ELR (cell line): ENCODE measurements at regions not wholly inside any gene's neighbourhood (a gene's known extent, or its start where the extent isn't known, plus 50 kb on each side); places are given as distances from the start of the nearest gene placed in this dataset.

ENCODE experiments used
- DNase-seq: peaks from one replicate; pipeline ENCODE4 v3.0.0-alpha.2; 2015; ENCODE audit warnings: low read depth

DNA sequence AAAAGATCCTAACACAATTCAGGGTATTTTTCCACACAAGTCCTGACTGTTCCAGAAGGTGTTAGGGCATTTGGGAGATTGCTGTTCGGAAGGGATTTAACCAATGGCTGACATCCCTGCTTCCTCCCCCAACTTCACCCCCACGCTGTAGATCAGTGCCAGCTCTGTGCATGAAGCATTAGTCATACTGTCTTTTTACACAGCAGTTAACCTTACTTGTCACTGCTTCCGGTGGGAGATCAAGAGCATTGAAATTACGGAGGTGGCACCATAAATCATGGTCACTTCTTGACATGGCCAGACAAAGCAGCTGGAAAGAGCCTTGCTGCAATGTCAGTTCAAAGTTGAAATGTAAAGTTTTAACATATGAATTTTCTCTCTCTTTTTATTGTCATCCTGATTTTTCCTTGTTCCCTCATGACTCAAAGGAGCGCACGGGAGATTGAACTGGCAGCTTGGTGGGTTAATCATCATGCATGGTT is 70.2 kb downstream of the HRH4 start:
- DNase-seq: peak; percentile 54

DNA sequence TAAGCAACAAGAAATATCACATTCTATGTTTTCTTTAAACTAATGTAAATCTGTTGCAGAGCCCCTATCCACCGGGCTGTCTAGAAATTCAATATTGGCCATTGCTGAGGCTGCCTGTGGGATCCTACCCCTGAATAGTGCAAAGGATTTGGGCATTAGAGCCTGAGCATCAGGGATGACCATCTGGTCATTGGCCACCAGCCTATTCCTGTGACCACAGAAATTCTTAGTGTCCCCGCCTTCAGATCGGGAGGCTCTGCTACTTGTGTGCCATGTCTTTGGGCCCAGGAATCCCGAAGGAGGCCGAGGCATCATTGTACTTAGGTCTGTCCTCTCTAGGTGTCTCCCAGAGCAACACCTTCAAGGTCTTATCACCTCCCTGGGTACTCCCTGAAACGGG is 73.8 kb downstream of the HRH4 start:
- no peak for DNase-seq

DNA sequence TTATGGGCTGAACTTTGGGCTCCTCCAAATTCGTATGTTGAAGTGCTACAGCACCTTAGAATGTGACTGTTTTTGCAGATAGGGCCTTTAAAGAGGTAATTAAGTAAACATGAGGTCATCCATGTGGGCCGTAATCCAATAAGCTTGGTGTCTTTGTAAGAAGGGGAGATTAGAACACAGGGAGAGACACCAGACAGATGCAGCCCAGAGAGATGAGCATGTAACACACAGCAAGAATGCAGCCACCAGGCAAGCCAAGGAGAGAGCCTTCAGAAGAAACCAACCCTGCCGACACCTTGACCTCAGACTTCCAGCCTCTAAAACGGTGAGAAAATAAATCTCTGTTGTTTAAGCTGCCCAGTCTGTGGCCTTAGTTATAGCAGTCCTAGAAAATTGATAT is 74.3 kb downstream of the HRH4 start:
- DNase-seq: no peak

DNA sequence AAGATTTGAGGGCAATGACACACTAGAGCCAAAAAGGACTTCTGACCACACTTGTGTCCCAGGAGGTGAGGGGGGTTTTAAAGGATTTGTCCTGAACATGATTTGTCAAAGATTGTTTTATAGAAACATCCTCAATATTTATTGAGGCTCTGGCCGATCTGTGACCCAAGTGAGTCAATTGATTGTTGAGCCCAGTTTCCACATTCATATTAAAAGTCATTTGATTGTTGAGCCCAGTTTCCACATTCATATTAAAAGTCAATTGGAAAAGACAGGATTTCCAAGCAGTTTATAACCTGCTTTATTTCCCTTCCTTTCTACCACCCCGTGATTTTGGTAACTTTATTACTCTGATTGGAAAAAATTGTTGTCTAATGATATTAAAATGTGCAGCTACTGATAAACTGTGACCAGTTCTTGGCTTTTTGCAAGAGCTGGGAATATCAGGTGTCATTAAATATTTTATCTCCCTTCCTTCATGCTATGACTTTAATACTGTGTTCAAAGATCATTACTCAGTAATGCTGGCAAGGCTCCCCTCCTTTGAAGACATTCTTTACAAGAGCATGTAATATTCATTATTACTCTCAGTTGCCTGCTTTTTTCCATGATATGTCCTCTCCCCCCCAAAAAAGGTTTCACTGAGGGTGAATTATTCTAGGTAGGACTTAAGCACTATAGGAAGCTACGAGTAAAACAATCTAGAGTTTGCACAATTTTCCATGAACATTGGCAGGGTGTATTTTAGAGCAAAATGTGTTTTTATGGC is 75.3 kb downstream of the HRH4 start:
- DNase-seq: no peak

DNA sequence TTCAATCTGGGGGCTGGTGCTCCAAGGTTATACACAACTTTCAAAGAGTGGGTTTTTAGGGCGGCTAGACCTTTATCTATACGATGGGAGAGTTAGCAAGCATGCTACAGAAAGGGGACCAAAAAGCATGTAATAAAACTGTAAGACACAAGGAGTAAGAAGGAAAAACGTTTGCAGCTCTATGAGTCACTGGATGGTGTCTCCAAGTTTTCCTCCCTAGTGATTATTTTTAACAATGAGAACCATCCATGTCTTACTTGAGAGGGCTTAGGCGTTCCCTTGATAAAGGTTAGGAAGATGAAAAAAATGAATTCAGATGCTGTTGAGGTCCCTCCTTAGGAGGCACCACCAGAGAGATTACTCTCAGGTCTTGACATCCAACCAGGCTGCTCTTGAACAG is 75.9 kb downstream of the HRH4 start:
- no peak for DNase-seq

DNA sequence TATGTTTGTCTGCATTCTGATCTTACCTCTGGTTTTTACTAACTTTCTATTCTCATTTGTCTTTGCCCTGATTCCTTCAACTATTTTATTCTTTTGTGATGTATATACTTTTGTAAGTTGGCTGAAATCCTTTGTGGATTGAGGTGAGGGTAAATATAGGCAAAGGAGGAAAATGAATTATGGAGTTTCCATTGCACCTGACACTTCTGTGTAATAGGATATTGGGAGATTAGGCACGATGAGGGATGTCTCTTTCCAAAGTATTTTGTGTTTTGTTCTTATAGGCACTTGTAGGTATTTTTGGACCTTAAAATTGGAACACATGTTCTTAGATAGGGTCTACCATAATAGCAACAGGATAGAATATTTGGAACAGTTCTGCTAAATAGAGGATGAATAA is 76.4 kb downstream of the HRH4 start:
- no peak for DNase-seq

DNA sequence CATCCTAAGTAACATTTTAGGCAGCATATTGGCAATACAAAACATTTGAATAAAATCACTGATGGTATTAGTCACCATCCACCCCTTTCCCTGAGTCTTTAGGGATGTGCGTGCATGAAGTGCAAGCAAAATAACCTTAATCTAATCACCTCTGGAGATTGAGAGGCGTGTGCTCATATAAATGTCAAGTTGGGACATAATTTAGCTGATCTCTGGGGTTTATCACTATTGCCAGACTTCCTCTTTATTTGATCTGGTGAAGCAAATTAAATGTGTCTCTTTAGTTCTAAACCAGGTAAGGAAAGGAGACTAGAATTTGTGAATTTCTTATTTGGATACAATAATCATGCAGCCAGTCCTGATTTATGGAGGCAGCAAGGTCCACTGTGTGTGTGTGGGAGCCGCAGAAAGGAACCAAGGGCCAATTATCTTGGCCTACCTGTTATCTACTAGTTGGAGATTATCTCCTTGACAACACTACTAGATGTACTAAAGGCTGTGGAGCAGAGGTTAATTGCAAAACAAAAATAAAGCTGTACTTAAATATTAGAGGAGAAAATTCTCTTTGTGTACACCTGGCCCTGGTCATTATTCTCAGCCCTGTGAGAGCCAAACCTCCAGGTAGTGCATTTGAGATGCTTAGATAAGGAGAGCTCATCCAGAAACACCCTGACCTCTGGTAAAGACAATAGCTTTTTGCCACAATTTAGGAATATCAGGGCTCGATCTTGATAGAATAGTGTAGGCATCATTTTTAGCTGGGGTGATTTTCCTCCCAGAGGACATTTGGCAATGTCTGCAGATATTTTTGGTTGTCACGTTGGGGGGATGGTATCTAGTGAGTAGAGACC is 78.2 kb downstream of the HRH4 start:
- no peak for DNase-seq

DNA sequence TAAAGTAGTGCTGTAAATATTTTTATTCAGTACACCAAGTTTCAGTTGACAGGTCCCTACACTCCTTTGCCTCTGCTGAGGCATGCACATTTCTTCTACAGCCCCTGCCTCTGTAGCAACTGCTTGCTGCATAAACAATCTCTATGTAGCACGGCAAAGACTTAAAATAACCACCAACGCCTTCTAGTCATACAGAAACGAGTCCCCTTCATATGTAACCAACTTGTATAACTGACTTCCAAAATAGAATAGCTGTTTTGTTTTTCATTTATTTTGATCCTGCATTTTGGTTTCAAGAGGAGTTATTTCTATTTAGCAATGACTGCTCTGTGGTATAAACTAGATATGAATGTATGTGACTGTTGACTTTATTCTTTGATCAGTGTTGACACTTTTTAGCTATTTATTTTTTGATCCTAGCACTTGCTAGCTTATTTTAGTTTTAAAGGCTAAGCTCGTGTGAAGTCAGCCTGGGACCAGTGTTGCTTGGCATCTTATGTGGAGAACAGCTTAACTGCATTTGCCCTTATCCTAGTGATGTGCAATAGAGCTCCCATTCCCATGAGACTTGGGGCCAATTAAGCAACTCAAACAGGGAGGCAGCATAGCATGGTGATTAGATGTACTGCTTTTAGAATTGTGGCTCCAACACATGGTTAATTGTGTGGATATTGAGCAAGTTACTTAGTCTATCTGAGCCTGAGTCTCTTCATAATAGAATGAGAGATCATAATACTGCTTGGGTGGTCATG is 79.6 kb downstream of the HRH4 start:
- DNase-seq: no peak

DNA sequence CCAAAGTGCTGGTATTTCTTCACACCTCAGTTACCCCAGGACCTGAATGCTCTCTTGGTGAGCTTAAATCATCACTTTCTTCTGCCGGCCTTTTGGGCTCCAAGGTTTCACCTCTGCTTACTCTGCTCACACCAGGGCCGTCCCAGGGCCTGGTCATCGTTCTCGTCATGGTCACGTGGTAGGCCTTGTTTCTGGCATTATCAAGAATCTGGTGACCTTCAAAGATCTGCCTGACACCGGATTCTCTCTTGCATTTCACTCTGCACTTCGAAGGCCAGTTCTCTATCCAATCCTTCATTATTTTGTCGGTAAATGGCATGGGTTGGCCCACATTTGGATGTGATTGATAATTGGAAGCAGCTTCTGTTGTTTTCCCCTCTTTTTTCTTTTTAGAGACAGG is 80.5 kb downstream of the HRH4 start:
- DNase-seq: no peak

DNA sequence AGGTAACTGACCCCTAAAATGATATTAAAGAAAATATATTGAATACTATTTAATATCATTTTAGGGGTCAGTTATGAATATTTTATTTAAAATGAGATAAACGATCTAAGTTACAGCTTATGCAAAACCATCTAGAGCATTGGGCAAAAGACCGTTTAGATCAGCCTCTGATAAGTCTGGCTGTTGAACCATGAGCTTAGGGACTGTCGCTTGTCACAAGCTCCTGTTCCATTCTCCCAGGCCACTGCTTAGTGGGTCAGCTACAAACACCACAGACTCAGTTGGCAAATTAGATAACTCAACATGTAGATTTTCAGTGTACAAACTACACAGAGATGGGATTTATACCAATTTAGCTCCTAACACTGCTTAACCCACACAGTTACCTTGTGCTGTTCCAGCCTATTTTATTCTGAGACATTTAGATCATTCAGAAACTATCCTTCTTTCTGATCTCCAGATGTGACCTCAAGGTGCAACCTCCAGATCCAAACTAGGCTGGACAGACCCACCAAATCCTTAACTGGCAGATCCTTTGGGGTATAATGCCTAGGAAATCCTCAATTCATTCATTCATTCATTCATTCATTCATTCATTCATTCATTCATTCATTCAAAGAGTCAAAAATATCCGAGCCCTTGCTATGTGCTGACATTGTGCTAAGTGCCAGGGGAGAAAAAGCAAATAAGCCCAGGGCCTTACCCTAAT is 82.8 kb downstream of the HRH4 start:
- DNase-seq: no peak

DNA sequence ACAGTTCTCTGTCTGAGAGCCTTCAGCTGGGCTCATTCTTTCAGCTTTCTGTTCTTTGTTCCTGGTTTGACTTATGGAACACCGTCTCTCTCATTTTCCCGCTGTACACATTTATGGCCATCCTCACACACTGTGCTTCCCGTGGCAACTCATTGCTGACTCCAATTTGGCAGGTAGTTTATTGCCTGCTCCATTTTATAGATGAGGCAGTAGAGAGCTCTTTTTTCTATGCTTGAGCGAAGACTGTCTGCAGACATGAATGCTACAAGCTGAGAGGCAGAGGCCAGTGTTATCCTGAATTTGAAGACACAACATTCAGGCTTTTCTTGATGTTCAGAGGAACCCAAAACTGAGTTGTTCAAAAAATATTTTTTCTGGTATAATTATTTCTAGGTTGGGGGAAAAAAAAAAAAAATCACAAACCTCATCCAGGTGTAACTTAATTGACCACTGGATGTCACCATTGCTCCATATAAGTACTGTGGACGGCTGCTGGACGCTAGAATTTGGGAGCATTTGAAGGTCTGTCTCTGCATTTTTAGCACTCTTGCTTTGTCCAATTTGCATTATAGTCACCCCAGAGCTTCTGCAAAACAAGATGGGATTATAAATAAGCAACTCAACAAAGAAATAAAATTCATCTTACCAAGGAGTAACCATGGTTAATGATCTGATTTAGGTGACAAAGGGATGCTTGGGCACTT is 83.5 kb downstream of the HRH4 start:
- DNase-seq: peak; percentile 36

DNA sequence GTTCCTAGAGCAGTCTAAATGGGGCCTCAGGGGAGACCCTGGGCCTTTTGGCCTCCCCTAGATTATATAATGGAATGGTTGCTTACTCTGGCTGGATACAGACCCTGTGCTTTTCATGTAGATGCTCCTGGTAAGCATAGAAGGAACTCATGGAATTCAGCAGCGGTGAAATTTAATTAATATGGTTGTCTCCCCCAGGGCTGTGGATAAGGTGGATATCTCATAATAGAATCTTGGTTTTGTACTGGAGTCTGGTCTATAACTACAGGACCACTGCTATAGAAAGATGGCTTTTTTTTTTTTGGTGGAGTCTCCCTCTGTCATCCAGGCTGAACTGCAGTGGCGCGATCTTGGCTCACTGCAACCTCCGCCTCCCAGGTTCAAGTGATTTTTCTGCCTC is 84.5 kb downstream of the HRH4 start:
- DNase-seq: no peak

DNA sequence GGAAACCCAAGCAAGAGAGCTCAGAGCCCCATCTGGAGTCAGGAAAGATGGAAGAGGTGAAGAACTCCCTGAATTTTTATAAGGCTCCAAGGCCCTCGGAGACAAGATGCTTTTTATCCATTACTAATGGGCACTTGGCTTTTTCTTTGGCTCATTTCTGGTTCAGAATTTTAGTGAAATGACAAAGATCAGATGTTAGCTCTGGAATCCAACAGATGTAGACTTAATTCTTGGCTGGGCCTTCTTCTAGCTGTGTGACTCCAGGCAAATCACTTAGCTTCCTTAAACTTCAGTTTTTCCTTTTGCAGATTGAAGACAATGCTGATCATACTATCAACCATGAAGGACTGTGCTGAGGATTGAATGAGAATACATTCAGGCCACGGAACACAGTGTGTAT is 85.2 kb downstream of the HRH4 start:
- DNase-seq: no peak

DNA sequence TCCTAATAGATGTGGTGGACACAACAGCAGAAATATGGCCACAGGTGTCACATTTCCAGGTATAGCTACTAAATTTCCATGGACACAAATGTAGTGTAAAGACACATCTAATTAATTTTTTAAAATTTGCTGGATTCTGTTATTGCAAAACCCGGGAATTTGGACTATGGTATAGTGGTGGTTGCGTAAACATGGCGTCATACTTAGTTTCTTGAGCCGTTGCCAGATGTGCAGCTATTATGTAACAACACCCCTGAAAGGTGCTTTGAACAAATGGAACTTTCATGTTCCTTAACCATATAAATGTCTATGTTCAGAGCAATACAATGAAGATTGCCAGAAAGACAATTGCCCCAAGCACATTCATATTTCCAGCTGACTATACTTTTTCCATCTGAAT is 85.9 kb downstream of the HRH4 start:
- DNase-seq: no peak

DNA sequence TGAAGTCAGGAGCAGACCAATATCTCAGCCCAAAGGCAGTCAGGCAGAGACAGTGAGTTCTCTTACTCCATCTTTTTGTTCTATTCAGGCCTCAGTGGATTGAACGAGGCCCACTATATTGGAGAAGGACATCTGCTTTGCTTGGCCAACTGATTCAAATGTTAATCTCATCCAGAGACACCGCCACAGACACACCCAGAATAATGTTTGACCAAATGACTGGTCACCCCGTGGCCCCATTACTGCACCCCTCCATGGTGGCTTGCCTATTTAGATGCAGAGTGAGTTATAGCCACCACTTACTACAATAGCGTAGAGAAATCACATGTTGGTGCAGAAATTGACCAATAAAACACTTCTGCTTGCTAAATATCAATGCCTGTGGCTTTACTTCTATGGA is 88.1 kb downstream of the HRH4 start:
- no peak for DNase-seq

DNA sequence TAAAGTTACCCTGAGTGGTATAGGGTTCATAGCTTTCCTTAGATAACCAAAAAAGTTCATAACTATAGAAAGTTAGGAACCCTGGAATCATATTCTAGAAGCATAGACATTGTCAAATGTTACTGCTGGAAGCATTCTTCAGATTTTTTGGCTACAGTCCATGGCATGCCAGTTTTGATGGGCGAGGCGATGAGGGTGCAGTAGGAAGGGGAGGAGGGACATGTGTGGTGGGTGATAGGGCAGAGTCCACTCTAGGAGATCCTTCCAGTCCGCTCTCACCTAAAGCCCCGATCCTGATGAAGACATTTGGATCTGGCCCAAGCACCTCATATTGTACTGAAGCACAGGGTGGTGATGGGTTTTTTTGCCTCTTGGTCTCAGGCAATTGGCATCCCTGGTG is 91.8 kb downstream of the HRH4 start:
- DNase-seq: no peak

DNA sequence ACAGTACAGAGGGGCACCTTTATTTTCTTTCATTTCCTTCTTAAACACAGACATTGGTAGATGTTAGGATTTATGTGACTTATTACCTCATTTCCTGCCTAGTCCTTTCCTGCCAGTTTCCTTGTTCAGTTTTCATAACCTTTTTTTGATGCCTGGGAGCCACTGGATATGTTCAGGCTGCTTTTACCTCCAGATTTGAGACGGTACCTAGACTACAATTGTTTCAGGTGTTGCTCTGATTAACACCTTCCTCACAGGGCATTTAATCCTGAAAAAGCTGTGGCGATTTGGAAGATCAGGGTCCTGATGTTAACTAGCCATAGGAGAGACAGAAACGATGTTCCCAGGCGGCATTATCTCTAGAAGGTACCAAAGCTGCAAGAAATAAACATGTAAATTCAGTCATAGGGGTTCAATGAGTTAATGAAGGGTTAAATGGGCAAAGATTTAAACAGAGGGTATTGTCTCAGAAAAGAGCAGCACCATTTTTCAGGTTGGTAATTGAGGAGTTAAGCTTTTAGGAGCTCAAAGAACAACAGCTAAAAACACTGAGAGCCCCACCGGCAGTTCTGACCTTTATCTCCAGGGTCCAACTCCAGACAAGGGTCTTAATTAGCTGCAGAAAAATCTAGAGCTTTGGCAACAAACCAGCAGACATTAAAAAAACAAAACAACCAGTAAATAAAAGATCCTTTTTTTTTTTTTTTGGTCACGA is 93.3 kb downstream of the HRH4 start:
- no peak for DNase-seq

DNA sequence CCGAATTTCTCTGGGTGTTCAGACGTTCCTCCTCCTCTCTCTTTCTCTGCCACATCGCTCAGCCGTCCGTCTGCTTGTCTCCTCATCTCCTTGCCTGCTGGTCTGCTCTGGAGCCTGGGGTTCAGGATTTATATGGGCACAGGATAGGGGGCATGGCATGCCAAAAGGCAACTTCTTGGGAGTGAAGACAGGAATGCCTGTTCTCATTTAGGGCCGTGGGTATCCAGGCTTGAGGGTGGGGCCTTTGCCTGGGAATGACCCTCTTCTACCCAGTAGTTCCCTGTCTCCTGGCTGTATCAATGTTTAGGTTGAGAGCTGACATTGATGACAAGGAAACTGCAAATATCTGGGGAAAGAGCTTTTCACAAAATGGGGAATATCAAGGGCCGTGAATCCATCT is 98.0 kb downstream of the HRH4 start:
- DNase-seq: no peak

DNA sequence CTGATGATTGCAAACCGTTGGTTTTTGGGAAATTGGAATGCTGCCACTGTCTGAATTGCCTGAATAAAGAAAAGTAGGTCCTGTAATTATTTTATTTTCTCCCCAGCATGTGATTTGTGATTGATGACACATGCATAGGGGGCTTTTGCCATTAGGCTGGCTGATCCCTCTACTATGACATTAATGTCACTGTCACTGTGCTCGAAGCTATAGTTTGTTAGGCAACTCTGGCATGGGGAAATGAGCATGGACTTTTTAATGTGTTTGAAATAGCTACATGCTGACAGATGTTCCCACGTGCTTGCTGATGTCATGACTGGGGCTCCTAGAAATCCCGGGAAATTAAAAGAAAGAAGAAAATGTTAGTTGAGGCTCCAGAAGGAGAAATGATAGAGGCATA is 99.1 kb downstream of the HRH4 start:
- DNase-seq: no peak

DNA sequence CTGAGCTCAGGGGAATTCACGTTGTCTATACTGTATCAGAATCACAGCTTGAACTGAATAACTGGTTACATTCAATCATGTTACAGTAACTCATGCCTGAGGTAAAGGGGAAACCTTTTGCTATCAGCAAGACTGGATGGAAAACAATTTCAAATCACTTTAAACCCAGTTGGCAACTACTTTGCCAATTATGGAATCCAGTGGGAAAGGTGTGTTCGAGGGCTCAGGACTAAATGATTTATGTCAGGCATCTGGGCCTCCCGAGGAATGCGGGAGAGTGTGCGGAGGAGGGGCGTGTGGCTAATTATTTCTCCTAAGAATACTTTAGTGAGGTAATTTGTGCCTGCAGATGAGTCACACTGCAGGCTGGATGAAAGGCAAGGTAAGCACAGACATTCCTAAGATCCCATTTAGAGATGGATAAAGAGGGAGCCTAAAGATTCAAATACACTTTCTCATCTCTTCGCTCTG is 100.1 kb downstream of the HRH4 start:
- DNase-seq: no peak
